Activated CD8-positive, alpha-beta memory T cell treated with anti-CD3 and anti-CD28 coated beads, Interleukin-2, amount 50 U/mL, for 24 hours (primary cell): ENCODE measurements at regions not wholly inside any gene's neighbourhood (a gene's known extent, or its start where the extent isn't known, plus 50 kb on each side); places are given as distances from the start of the nearest gene placed in this dataset.
"Not testable (repeated sequence)": the region's sequence is repeated elsewhere in the genome, so short reads cannot be mapped to it uniquely, and the experiment has no call there.

ENCODE experiments used
- DNase-seq: peaks from one replicate; pipeline ENCODE4 v3.0.0-alpha.2; 2020; ENCODE audit errors: extremely low read depth

GRCh38 chr12:128111333-128111732, 155.6 kb upstream of the TMEM132C start:
- no peak for DNase-seq

DNA sequence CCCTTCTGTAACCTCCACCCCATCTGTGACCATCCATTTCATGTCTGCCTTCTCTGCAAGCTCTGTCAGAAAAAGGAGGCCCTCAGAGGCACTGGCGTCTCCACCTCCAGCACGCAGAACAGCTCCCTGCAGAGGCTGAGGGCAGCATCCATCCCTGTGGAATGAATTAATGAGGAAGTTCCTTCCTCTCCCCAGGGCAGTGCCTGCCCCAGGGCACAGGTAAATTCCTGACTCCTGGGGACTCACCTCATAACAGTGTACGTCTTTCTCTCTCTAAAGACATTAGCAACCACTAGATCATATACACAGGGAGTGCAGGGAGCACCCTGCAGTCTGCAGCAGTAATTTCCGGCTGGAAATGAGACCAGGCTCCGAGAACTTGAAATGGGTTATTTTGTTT, 155.0 kb upstream of the TMEM132C start:
- no peak for DNase-seq

DNA sequence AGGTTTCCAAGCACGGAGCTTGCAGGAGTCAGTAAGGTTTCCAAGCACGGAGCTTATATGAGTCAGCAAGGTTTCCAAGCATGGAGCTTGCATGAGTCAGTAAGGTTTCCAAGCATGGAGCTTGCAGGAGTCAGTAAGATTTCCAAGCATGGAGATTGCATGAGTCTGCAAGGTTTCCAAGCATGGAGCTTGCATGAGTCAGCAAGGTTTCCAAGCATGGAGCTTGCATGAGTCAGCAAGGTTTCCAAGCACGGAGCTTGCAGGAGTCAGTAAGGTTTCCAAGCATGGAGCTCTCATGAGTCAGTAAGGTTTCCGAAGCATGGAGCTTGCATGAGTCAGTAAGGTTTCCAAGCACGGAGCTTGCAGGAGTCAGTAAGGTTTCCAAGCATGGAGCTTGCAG, 153.7 kb upstream of the TMEM132C start:
- not testable (repeated sequence) for DNase-seq

GRCh38 chr12:128114485-128114884, 152.5 kb upstream of the TMEM132C start:
- DNase-seq, result no peak

- no peak for DNase-seq
Measured at GRCh38 chr12:128116537-128116936, 150.4 kb upstream of the TMEM132C start.

DNA sequence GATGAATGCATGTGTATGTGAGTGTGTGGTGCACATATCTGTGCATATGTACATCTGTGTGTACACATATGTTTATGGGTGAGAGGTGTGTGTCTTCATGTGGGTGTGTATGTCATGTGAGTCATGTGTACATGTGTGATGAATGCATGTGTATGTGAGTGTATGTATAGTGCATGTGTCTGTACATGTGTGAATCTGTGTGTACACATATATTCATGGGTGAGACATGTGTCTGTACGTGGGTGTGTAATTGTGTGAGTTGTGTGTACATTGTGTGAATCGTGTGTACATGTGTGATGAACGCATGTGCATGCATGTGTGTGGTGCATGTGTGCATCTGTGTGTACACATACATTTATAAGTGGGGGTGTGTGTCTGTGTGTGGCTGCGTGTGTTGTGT, 146.9 kb upstream of the TMEM132C start:
- DNase-seq, result no peak

DNA sequence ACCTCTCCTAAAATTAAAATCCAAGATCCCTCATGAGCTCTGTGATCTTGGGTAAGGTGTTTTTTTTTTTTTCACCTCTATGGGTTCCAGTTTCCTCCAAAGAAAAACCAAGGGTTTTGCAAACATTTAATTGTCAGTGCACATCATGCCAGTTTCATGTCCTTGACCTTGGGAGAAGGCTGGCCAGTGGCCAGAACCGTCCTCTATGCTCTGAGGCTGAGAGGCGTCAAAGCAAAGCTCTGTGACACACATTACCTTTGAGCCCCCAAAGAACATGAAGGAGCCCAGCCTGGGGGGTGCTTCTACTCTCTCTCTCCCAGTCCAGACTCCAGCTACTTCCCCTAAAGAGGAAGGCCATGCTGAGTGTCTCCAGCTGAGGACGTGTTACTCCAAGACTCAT, 145.5 kb upstream of the TMEM132C start:
- DNase-seq, result no peak

- no peak for DNase-seq
Measured at GRCh38 chr12:128123096-128123495, 143.9 kb upstream of the TMEM132C start.

DNA sequence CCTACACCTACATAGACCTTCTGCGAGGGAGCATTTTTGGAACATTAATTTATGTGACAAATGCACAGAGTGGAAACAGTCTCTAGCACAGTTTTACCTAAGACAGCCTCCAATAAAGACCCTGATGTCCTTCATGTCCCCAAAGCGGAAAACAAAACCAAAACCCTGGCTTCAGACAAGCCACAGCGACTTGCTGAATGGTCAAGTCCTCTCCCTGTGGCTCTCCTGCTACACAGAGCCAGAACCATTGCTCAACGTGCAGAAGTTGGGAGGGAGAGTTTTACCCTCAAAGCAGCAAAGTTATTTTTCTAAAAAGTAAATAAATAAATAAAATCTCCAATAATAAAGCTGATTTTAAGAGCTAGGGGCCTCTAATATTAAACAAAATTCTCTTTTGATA, 135.0 kb upstream of the TMEM132C start:
- DNase-seq, result no peak

DNA sequence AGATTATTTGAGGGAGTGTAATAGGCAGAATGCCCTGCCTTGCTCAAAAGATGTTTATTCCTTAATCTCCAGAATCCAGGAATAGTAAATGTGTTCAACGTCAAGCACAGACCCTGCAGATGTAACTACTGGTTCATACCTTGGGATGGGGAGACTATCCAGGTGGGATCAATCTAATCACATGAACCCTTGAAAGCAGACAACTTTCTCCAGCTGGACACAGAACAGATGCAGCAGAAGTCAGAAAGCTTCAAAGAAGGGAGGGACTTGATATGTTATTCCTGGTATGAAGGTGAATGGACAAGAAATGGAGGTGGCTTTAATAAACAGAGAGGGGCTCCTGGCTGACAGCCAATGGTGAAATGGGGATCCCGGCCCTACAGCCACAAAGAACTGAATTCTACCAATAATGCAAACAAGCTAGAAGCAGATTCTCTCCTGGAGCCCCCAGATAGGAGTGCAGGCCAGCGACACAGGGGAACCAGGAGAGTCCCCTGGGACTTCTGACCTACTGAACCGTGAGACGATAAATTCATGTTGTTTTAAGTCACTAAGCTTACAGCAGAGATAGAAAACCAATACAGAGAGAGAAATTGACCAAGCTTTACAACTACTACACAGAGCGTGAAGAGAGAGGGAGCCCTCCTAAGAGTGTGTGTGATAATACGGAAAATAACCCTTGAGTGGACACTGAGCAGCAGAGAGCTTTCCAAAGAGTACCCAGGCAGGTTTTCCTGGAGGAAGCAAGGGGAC, 133.5 kb upstream of the TMEM132C start:
- DNase-seq, result no peak

GRCh38 chr12:128137140-128137539, 129.8 kb upstream of the TMEM132C start:
- DNase-seq, result no peak

DNA sequence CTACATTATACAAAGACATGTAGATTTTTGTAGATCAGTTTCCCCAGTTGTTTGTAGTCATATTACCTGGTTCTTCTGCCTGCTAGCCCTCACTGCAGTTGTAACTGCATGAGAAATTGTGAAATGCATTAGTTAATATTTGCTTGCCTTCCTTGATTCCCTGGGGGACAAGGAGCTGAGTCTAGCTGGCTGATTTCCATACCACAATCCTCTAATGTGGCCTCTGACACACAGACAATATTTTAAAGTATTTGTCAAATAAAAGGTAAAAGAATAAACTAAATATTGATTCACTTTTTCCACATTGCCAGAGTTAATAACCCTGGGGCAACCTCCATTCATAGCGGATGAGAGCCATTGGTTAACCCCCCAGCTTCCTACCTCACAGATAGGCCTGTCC, 128.8 kb upstream of the TMEM132C start:
- DNase-seq, result no peak

DNA sequence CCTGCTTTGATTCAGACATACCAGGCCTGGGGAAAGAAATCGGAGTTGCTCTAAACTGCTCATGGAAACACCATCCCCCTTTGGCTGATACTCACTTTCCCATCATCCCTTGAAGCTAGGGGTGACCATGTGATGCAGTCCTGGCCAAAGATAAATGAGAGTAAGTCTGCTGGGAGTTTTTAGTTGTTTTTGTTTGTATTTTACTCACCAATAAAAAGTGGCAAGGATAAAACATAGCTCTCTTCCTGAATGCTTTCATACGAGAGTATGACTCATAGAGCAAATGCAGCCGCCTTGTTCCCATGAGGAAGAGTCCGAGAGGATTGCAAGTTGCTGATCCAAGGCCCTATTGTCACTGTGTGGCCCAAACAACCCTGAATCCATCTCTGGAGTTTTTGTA, 126.4 kb upstream of the TMEM132C start:
- DNase-seq, result no peak

- DNase-seq, result no peak
Measured at GRCh38 chr12:128150961-128151360, 116.0 kb upstream of the TMEM132C start.

DNA sequence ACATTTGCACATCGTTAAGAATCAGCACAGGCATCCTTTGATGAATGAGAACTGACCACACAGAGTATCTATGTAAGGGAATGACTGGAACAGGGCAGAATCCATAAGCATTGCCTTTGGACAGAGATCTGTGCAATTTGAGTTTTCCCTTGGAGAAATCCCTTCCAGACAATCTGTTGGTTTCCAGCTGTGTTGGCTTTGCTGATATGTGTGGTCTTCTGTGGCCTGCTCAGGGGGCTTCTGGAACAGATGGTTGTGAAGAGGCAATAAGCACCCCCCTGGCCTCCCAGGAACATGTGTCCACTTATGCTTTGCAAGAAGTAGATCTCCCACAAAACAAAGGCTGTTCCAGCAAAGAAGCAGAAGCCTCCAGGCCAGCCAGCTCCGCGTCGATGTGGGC, 111.4 kb upstream of the TMEM132C start:
- DNase-seq, result no peak

DNA sequence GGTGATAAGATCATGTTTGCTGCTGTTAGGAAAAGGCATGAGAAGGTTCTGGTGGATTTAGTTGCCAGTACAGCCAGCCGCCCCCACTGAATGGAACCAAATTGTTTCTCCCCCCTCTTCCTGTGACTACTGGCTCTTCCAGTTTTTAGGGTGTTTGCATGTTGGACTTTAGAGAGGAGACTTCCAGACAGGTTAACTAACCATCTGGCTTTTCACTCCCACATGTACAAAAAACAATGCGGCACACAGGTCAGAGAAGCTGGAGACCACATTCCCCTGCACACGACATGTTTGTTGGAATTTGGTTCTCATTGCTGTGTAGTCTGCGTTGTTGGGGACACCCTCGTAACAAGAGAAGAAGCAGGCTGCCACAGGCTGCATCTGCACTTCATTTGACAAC, 103.9 kb upstream of the TMEM132C start:
- no peak for DNase-seq

DNA sequence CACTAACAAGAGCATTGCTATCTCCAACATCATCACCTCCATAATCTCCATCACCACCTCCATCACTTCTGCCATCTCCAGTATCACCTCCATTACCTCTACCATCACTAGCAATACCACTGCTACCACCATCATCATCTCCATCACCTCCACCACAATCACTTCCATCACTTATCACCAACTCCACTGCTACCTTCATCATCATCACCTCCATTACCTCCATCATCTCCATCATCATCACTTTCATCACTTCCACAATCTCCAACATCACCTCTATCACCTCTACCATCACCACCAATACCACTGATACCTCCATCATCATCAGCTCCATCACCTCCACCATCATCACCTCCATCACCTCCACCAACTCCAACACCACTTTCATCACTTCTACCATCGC, 102.4 kb upstream of the TMEM132C start:
- DNase-seq, result no peak

GRCh38 chr12:128165387-128165786, 101.6 kb upstream of the TMEM132C start:
- no peak for DNase-seq

DNA sequence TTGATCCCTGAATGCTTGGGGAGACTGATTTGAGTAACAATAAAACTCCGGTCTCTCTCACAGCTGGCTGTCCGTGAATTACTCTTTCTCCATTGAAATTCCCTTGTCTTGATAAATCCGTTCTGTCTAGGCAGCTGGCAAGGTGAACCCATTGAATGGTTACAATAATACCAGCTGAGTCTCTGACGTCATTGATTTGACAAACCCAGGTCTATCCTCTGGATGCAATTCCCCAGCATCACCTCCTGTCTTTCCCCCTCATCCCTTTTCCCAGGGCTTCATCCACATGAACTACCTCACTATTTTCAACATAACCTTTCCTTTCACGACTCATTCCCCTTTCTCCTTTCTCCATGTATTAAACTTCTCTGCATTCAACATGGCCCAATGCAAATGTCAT, 98.7 kb upstream of the TMEM132C start:
- DNase-seq, result no peak

GRCh38 chr12:128170181-128170580, 96.8 kb upstream of the TMEM132C start:
- no peak for DNase-seq

GRCh38 chr12:128178565-128178964, 88.4 kb upstream of the TMEM132C start:
- no peak for DNase-seq

DNA sequence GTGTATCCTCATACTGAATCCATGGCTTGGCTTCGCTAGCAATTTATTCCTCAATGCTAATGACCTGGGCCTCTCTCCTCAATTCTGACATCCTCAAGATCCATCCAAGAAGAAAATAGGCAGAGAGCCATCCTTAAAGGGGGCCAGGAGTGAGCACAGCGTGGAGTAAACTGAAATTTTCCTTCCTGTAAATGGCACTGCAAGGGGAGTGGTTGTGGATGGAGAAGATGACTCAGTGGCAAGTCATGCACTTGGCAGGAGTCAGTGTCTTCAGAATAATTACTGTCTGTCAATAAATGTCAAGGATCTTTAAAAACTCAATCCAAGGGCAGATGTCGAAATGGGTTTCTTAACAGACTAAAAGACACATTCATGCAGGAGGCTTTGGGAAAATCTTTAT, 88.0 kb upstream of the TMEM132C start:
- DNase-seq, result no peak

DNA sequence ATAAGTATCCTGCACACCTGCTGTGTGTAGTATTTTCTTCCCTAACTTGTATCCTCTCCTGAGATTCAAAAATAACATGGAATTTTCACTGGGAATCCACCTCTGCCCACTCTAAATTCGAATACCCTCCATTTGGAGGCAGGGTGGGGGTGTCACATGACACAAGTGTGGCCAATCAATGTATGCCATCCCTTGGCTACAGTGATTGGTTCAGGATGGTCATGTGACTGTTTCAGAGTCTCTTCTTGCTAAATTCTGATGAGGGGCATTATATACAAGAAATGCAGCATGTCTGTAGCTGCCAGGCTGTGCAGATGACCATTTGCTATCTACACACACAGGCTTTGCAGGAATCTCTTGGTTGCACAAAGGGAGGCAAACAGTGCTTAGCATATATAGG, 86.8 kb upstream of the TMEM132C start:
- DNase-seq, result no peak

GRCh38 chr12:128190052-128190451, 76.9 kb upstream of the TMEM132C start:
- DNase-seq, result no peak
